ENCODE measurements at regions not wholly inside any gene's neighbourhood (a gene's known extent, or its start where the extent isn't known, plus 50 kb on each side); places are given as distances from the start of the nearest gene placed in this dataset.

DNA sequence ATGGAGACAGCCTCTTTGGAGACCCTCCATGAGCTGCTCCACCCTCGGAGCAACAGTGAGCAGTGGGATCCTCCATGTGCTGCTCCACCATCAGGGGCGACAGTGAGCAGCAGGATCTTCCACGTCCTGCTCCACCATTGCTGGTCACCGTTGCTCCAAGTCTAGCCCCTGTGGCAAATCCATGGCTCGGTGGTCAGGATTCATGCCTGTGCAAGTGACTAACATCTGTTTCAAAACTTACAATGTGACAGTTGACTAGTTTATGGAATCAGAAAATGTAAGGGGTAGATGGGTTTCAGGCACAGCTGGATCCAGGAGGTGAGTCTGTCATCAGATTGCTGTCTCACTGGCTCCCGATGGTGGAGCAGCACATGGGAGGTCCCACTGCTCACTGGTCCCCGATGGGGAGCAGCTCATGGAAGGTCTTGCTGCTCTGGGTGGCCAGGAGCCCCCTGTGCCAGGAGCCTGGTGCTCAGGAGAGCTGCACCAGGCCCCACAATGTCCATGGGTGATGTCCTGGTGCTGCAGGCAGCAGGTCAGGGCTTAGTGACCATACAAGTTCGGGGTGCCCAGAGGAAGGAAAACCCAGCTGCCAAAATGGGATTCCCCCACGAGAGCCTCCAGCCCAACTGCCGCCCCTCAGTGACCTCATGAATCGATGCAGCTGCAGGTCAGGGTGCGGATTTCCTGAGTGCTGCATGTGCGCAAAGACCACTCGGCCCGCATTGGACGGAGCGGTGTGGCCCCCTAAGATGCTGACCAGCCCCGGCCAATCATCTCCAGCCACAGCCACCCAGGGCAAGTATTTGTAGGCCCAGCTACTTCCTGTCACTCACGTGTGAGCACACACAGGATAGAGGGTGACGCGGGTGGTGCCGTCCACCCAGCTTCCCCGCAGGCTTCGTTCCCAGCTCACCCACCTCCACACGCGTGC lies 116.5 kb upstream of the OTOS start:
- TF ChIP-seq CTCF (IDR thresholded peaks at IDR 0.05; ENCODE audit: borderline replicate concordance, extremely low read depth, low read length, poor library complexity, severe bottlenecking) (no peak), EZH2 (IDR thresholded peaks at IDR 0.05; ENCODE audit: borderline replicate concordance, low read depth, low read length, severe bottlenecking) (no peak)
- H3K4me1 ChIP-seq (ENCODE audit: insufficient read depth, low read length), result no peaks in the 10 kb centered on the region
- no peak overlapping the region for H3K9ac ChIP-seq (ENCODE audit: low read depth, low read length)
- DNase-seq (no peak), ATAC-seq (ENCODE audit: insufficient read depth, low read depth) (no peak)
- H3K27ac ChIP-seq (ENCODE audit: low read length), result no peak overlapping the region
- H2AFZ ChIP-seq (ENCODE audit: low read depth, low read length), result no peak overlapping the region
- no peaks in the 10 kb centered on the region for H3K27me3 ChIP-seq (ENCODE audit: insufficient read depth, low read length, poor library complexity)
- no peak overlapping the region for H3K4me2 ChIP-seq (ENCODE audit: insufficient read depth, low read length)
- peaks cover 4% of the 10 kb centered on the region; the same call in 1 of the 2 replicates for H4K20me1 ChIP-seq (ENCODE audit: insufficient read depth, low read length)
- H3K9me3 ChIP-seq (ENCODE audit: insufficient read depth, low read length, severe bottlenecking), result no peaks in the 10 kb centered on the region
- no peaks in the 10 kb centered on the region for H3K79me2 ChIP-seq (ENCODE audit: insufficient read depth, low read length)
- H3K36me3 ChIP-seq (ENCODE audit: insufficient read depth, low read length), result no peaks in the 10 kb centered on the region
- H3K4me3 ChIP-seq (ENCODE audit: low read depth in 1 of 2, low read length in 2 of 2), result no peak overlapping the region

DNA sequence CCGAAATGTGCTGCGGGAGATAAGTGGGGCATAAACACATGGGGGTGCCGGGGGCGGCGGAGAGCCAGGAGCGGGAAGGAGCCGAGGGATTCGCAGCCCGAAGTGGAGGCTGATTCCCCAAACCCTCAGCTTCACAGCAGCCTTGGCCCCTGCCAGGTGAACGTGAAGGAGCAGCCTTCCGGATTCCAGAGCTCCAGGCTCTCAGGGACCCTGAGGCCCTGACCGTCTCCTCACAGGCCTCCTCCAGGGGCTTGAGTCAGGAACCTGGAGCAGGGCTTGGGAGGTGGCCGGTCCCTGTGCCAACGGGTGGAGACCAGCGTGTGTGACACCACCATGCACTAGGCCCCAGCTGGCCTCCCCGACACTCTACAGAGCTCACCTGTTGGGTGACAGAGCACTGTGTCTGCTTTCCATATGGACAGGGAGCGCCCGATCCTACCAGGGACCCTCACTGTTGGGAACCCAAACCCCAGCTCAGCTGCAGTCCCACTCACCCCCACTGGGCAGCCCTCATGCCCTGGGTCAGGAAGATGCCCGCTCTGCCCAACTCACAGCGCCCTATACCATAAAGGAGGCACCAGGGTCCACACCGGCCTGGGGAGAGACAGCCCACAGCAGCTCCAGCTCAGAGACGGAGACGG lies 117.6 kb upstream of the OTOS start:
- Histone ChIP-seq H4K20me1 (ENCODE audit: insufficient read depth, low read length) (peaks cover 4% of the 10 kb centered on the region; the same call in 1 of the 2 replicates), H3K27ac (ENCODE audit: low read length) (no peak overlapping the region), H3K4me3 (ENCODE audit: low read depth in 1 of 2, low read length in 2 of 2) (no peak overlapping the region), H2AFZ (ENCODE audit: low read depth, low read length) (no peak overlapping the region), H3K4me1 (ENCODE audit: insufficient read depth, low read length) (no peaks in the 10 kb centered on the region), H3K27me3 (ENCODE audit: insufficient read depth, low read length, poor library complexity) (no peaks in the 10 kb centered on the region), H3K4me2 (ENCODE audit: insufficient read depth, low read length) (no peak overlapping the region), H3K9me3 (ENCODE audit: insufficient read depth, low read length, severe bottlenecking) (no peaks in the 10 kb centered on the region), H3K79me2 (ENCODE audit: insufficient read depth, low read length) (no peaks in the 10 kb centered on the region), H3K9ac (ENCODE audit: low read depth, low read length) (no peak overlapping the region), H3K36me3 (ENCODE audit: insufficient read depth, low read length) (no peaks in the 10 kb centered on the region)
- ATAC-seq (ENCODE audit: insufficient read depth, low read depth) (no peak), DNase-seq (no peak)
- TF ChIP-seq CTCF (IDR thresholded peaks at IDR 0.05; ENCODE audit: borderline replicate concordance, extremely low read depth, low read length, poor library complexity, severe bottlenecking), result no peak
- no peak for TF ChIP-seq EZH2 (IDR thresholded peaks at IDR 0.05; ENCODE audit: borderline replicate concordance, low read depth, low read length, severe bottlenecking)

DNA sequence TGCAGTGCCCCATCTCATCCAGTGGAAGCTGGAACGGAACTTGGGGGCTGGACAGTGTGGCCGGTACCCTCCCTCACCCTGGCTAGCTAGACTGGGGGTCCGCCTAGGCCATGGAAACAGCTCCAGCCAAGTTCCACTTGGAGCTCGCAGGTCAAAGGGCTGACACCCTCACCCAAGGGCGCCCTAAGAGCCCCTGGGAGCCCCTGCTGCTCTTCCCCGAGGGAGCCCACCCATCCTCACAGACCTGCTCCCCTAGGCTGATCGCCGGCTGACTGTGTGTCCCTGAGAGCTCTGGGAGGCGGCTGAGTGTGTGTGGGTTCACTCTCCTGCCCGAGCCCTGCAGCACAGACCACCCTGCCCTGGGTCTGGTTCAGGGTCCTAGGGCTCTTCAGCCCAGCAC lies 118.2 kb upstream of the OTOS start:
- Histone ChIP-seq H3K79me2 (ENCODE audit: insufficient read depth, low read length) (no peaks in the 10 kb centered on the region), H3K4me1 (ENCODE audit: insufficient read depth, low read length) (no peaks in the 10 kb centered on the region), H3K36me3 (ENCODE audit: insufficient read depth, low read length) (no peaks in the 10 kb centered on the region), H3K4me3 (ENCODE audit: low read depth in 1 of 2, low read length in 2 of 2) (no peak overlapping the region), H2AFZ (ENCODE audit: low read depth, low read length) (no peak overlapping the region), H3K4me2 (ENCODE audit: insufficient read depth, low read length) (no peak overlapping the region), H3K27ac (ENCODE audit: low read length) (no peak overlapping the region), H4K20me1 (ENCODE audit: insufficient read depth, low read length) (peaks cover under 1% of the 10 kb centered on the region; the same call in 1 of the 2 replicates), H3K9me3 (ENCODE audit: insufficient read depth, low read length, severe bottlenecking) (no peaks in the 10 kb centered on the region), H3K27me3 (ENCODE audit: insufficient read depth, low read length, poor library complexity) (no peaks in the 10 kb centered on the region), H3K9ac (ENCODE audit: low read depth, low read length) (no peak overlapping the region)
- no peak for TF ChIP-seq CTCF (IDR thresholded peaks at IDR 0.05; ENCODE audit: borderline replicate concordance, extremely low read depth, low read length, poor library complexity, severe bottlenecking)
- DNase-seq (no peak), ATAC-seq (ENCODE audit: insufficient read depth, low read depth) (no peak)
